Muscle layer of duodenum (tissue), 2 donors: ENCODE measurements at regions not wholly inside any gene's neighbourhood (a gene's known extent, or its start where the extent isn't known, plus 50 kb on each side); places are given as distances from the start of the nearest gene placed in this dataset.

ENCODE experiments used
- H3K27ac ChIP-seq: one replicate; pipeline ENCODE4 v1.7.0; 2013; ENCODE audit warnings: mild to moderate bottlenecking, low read length
- H3K27me3 ChIP-seq: one replicate; pipeline ENCODE4 v1.7.0; 2013; ENCODE audit warnings: low read depth, mild to moderate bottlenecking, control low read depth, low read length
- H3K36me3 ChIP-seq, 2 donors: one replicate each; pipeline ENCODE4 v1.7.0; 2013; ENCODE audit warnings: low read length in 2 of 2, control low read depth in 1 of 2, mild to moderate bottlenecking in 1 of 2; ENCODE audit not compliant: insufficient read depth in 2 of 2, control insufficient read depth in 1 of 2
- H3K4me1 ChIP-seq, 2 donors: one replicate each; pipeline ENCODE4 v1.7.0; 2013; ENCODE audit warnings: low read length in 2 of 2, mild to moderate bottlenecking in 2 of 2, control low read depth in 1 of 2, moderate library complexity in 1 of 2; ENCODE audit not compliant: insufficient read depth in 2 of 2, control insufficient read depth in 1 of 2
- H3K4me3 ChIP-seq, 2 donors: one replicate each; pipeline ENCODE4 v1.7.0; 2013; ENCODE audit warnings: low read length in 2 of 2, low read depth in 1 of 2, mild to moderate bottlenecking in 1 of 2
- H3K9me3 ChIP-seq, 2 donors: one replicate each; pipeline ENCODE4 v1.7.0; 2013; ENCODE audit warnings: low read length in 2 of 2, control low read depth in 1 of 2, mild to moderate bottlenecking in 1 of 2; ENCODE audit not compliant: control insufficient read depth in 1 of 2
- donor health status: healthy.

GRCh38 chr12:28887461-28887990 is 261.6 kb upstream of the FAR2 start:
- Histone ChIP-seq H3K9me3 (no peaks in the 10 kb centered on the region), H3K36me3 (no peaks in the 10 kb centered on the region), H3K27me3 (no peaks in the 10 kb centered on the region), H3K27ac (no peak overlapping the region), H3K4me1 (peaks cover 0 to 7% of the 10 kb centered on the region in 2 donors), H3K4me3 (no peak overlapping the region)

- H3K4me1 ChIP-seq = peaks cover 0 to 15% of the 10 kb centered on the region in 2 donors
- H3K36me3 ChIP-seq = no peaks in the 10 kb centered on the region
- H3K27me3 ChIP-seq = no peaks in the 10 kb centered on the region
- no peak overlapping the region for H3K4me3 ChIP-seq
- H3K9me3 ChIP-seq = no peaks in the 10 kb centered on the region
- no peak overlapping the region for H3K27ac ChIP-seq
Observed at GRCh38 chr12:28890664-28891063, 258.4 kb upstream of the FAR2 start.

DNA sequence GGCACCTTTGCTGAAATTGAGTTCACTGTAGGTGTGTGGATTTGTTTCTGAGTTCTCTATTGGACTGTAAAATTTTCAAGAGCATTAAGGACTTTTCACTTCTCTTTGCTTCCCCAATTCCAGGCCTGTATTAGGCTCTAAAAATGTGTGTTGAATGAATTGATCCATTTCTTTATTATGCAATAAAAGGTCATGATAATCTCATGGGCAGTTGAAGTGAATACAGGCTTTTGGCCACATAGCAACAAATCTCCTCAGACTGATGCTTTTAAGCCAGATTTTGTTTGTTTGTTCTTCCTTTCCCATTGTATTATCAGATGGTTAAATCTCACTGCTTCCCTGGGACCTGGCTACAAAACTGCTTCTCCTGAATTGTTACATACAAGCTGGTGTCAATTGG is 258.0 kb upstream of the FAR2 start:
- no peak overlapping the region for H3K27ac ChIP-seq
- no peak overlapping the region for H3K4me3 ChIP-seq
- H3K27me3 ChIP-seq = no peaks in the 10 kb centered on the region
- no peaks in the 10 kb centered on the region for H3K36me3 ChIP-seq
- peaks cover 0 to 15% of the 10 kb centered on the region in 2 donors for H3K4me1 ChIP-seq
- H3K9me3 ChIP-seq = no peaks in the 10 kb centered on the region

DNA sequence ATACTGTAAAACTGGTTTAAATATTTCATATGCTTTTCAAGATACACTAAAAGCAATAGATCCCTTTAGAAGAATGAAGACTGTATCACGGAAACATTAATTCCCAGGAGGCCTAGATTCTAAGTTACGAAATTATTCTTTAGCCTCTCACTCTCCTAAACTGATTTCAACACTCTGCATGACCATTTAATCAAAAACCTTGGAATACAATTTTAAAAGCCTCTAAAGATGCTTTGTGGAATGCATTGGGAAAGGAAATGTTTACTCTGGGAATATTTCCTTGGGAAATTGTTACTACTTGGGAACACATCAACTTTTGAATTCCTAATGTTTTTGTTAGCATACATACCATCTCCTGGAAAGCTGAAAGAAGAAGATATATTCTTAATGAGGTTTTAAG is 255.7 kb upstream of the FAR2 start:
- H3K4me3 ChIP-seq = no peak overlapping the region
- H3K27ac ChIP-seq = no peak overlapping the region
- no peaks in the 10 kb centered on the region for H3K27me3 ChIP-seq
- H3K36me3 ChIP-seq = no peaks in the 10 kb centered on the region
- no peaks in the 10 kb centered on the region for H3K9me3 ChIP-seq
- H3K4me1 ChIP-seq = peaks cover 0 to 7% of the 10 kb centered on the region in 2 donors

DNA sequence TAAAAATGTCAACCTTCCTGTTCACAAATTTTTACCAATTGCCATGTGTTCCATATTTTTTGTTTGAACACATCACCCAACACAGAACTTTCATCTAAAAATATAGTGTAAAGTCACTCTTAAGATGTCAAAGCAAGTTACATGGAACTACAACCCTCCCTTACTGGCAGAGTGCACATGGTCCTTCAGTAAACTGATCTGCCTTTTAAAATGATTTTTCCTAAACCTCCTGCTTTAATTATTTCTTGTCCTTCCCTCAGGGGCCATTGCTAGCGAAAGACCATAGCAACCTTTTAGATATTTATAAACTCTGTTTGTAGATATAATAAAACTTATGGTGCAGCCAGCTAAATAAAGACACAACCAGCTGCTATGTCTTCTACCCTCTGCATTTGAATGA is 255.2 kb upstream of the FAR2 start:
- H3K27me3 ChIP-seq = no peaks in the 10 kb centered on the region
- H3K27ac ChIP-seq = no peak overlapping the region
- no peaks in the 10 kb centered on the region for H3K36me3 ChIP-seq
- H3K4me3 ChIP-seq = no peak overlapping the region
- H3K9me3 ChIP-seq = no peaks in the 10 kb centered on the region
- peaks cover 0 to 7% of the 10 kb centered on the region in 2 donors for H3K4me1 ChIP-seq

DNA sequence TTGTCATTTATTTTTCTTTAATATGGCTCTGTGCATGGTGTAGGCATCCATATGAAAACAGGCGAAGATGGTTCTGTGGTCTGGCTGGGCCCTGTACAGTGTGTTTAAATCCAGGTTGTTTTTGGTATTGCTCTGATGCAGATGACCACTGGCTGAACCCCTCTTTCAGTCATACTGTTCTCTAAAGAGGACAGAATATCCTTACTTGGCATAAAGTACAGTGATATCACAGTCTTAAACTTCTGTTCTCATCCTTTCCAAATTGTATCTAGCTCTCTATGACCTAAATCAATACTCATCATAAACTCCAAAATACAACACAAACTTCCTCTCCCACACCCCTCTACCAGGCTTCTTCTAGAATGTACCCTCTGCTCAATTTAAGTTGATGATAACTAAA is 252.7 kb upstream of the FAR2 start:
- Histone ChIP-seq H3K36me3 (no peaks in the 10 kb centered on the region), H3K4me3 (no peak overlapping the region), H3K27me3 (no peaks in the 10 kb centered on the region), H3K9me3 (peaks cover 0 to 7% of the 10 kb centered on the region in 2 donors), H3K4me1 (peaks cover 0 to 7% of the 10 kb centered on the region in 2 donors), H3K27ac (no peak overlapping the region)

GRCh38 chr12:28898038-28898437 is 251.0 kb upstream of the FAR2 start:
- Histone ChIP-seq H3K27ac (no peak overlapping the region), H3K4me1 (peaks cover 0 to 7% of the 10 kb centered on the region in 2 donors), H3K27me3 (no peaks in the 10 kb centered on the region), H3K9me3 (peaks cover 0 to 8% of the 10 kb centered on the region in 2 donors), H3K36me3 (no peaks in the 10 kb centered on the region), H3K4me3 (no peak overlapping the region)

DNA sequence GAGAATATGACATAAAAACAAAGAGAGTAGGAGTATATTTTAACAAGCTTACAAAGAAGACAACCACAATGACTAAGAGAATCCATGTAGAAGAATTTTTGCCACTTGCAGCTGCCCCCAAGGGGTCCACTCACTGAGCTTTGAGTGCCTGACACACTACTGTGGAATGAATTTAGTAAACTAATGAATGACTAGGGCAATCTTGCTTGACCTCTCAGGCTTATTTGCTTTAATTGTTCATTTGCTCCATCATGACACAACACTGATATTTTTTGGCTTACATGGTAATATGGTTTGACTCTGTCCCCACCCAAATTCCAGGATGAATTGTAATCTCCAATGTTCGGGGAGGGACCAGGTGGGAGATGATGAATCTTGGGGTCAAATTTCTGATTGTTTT is 249.1 kb upstream of the FAR2 start:
- Histone ChIP-seq H3K4me1 (no peaks in the 10 kb centered on the region), H3K36me3 (no peaks in the 10 kb centered on the region), H3K27ac (no peak overlapping the region)

DNA sequence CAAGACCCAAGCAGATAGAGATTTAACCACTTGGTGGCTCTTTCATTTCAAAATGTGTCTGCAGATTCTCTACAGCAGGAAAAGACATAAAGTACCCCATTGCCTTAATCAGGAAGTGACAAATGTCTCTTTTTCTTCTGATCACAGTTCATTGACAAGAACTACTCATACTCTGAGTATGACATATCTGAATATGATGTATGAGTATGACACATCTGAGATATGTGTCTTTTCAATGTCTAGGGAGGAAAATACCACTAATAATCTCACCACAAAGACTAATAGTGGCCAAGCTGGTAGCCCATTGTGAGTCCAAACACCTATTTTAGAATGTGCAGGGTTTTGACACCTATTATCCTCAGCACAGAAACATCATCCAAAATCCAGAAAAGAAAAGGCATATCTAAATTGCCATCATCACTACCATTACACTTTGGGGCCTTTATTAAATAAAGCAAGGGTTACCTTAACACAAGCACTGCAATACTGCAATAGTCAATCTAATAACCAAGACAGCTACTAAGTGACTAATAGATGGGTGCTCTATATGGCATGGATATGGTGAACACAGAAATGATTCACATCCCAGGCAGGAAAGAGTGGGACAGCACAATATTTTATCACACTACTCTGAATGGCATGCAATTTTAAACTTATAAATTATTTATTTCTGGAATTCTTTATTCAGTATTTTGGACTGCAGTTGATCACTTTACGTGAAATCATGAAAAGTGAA is 243.7 kb upstream of the FAR2 start:
- no peaks in the 10 kb centered on the region for H3K36me3 ChIP-seq
- H3K27ac ChIP-seq = no peak overlapping the region
- peaks cover 0 to 11% of the 10 kb centered on the region in 2 donors for H3K9me3 ChIP-seq
- H3K4me1 ChIP-seq = no peaks in the 10 kb centered on the region
- H3K27me3 ChIP-seq = no peaks in the 10 kb centered on the region
- H3K4me3 ChIP-seq = no peak overlapping the region

More for the DNA sequence above, 249.1 kb upstream of the FAR2 start:
- Histone ChIP-seq H3K27me3 (no peaks in the 10 kb centered on the region), H3K4me3 (no peak overlapping the region), H3K9me3 (peaks cover 0 to 8% of the 10 kb centered on the region in 2 donors)

GRCh38 chr12:28908646-28909045 is 240.4 kb upstream of the FAR2 start:
- Histone ChIP-seq H3K36me3 (no peaks in the 10 kb centered on the region), H3K4me1 (no peaks in the 10 kb centered on the region), H3K27me3 (no peaks in the 10 kb centered on the region), H3K9me3 (peaks cover 4 to 10% of the 10 kb centered on the region in 2 donors), H3K27ac (no peak overlapping the region), H3K4me3 (no peak overlapping the region)

DNA sequence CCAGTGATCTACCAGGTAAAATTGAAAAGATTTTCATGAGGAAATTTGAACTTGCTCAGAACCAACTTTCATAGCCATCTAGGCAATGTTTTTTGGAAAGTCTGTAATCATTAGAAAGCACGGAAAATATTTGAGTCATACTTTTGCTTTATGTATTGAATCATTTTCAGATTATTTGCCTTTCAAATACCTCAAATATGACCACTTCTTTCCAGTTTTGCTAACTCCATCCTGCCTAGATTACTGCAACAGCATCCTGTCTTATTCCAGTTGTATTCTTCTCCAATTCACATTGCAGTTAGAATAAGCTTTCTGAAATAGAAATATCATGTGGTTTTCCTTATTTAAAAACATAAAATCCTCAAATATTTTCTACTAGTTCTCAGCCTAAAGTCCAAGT is 239.8 kb upstream of the FAR2 start:
- Histone ChIP-seq H3K36me3 (no peaks in the 10 kb centered on the region), H3K27ac (no peak overlapping the region), H3K27me3 (no peaks in the 10 kb centered on the region), H3K4me3 (no peak overlapping the region), H3K4me1 (no peaks in the 10 kb centered on the region), H3K9me3 (peaks cover 7 to 17% of the 10 kb centered on the region in 2 donors)
